ENCODE measurements at regions not wholly inside any gene's neighbourhood (a gene's known extent, or its start where the extent isn't known, plus 50 kb on each side); places are given as distances from the start of the nearest gene placed in this dataset.

DNA sequence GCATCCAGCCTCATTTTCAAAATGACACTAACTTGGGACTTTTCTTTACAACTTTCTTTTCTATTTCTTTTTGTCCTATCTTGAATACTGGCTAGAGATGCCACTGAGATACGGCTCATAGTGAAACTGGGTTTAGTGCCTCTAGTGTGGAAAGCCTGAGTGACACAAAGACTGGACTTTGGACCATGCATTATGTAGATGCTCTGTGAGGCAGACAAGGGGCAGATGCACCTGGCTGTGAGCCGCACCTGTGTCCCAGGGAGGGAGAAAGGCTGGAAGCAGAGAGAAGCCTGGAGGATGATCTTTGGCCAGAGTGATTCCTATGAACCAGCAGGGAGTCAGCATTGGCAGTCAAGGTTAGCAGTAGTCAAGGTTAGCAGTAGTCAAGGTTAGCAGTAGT lies 852.3 kb upstream of the TMEM132C start:
- no peak for DNase-seq

DNA sequence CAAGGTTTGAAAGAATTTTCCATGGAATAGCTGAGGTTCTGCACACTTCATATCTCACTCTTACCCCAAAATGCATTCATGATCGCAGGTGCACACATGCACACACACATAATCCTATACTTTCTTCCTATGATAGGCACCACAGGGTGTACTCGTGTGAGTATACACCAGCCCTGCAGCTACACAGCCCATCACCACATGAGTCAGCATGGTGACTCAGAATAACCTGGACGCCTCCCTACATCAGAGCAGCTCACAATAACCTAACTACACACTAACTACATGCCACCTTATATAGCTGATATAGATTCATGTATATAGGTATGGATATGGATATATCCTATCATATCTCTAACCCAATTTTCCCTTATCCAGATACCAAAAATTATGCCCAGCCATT lies 850.2 kb upstream of the TMEM132C start:
- no peak for DNase-seq

- DNase-seq = no peak
These were observed 847.9 kb upstream of the TMEM132C start for GRCh38 chr12:127419111-127419510.

GRCh38 chr12:127421614-127422013 lies 845.4 kb upstream of the TMEM132C start:
- no peak for DNase-seq

DNA sequence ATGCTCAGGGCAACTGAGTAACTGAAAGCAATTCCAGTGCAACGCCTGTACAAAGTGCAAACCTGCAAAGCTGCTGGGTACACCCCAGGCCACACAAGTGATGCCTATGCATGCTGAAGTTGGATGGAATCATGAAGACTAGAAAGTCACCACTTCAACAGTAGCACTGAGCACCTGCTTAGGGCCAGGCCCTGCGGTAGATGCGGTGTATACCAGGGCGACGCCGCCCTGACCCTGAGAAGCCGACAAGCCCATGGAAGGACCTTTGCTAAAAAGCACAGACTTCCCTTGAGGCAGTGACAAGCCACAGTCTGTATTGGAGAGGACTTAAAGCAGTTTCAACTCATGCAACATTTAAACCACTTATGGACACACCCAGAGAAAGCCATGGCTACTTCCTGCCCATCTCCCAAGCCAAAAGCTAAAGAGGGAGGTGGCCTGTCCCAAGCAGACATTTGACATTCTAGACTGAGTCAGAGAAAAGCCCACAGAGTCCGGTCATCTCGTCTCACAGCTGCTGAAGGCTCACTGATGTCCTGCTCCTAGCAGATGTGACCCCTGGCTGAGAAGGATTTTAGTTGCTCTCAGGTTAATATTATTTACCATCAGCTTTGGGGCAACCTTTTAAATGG lies 843.9 kb upstream of the TMEM132C start:
- no peak for DNase-seq

DNA sequence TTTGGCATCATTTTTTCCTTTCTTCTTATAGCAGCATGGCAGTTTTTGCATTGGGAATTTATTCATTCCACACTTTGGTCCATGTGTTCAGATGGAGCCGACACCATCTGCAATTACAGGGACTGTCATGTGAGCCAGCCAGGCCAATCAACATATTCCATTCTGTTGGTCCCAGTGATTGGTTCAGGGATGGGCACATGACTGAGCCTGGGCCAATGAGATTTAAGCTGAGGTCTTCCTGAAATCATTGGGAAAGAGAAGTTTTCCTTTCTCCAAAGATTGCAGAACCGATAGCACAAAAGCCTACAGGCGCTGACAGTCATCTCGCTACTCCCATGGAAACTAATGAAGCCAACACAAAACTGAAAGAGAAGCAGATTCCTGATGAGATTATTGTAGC lies 841.5 kb upstream of the TMEM132C start:
- DNase-seq = no peak

DNA sequence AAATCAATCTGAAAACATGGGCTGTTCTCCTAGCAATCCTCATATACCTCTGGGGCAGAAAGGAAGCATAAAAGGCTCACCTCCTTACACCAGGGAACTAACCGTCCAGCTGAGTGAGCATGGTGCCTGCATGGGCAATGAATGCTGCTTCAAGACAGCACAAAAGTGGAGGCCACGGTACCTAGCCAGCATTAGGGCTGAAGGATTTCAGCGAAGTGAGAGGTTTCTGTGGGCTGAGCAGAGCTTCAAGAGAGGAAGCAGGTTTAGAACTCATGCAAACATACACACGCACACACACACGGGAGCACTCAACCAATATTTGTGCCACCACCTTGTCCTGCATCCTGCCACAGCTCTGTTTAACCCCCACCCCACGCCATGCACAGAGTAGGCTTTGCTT lies 838.5 kb upstream of the TMEM132C start:
- DNase-seq = no peak

- no peak for DNase-seq
These were observed 837.3 kb upstream of the TMEM132C start for GRCh38 chr12:127429551-127430285.

DNA sequence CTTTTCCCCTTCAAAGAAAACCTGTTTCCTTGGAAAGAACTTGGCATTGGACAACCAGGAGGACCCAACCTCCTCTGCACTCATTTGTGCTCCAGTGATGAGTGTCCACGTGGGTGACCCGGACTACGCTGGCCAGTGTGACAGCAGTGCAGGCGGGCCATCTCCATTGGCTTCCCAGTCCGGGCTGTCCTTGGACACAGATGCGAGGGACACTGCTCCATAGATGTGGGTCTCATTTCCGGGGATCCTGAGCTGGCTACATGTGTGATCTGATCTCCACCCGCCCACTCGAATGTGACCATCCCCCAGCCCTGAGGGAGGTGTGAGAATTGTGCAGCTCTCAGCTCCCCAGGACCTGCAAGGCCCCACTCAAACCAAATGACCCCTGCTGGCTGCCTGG lies 836.6 kb upstream of the TMEM132C start:
- DNase-seq = no peak

- DNase-seq = no peak
These were observed 835.8 kb upstream of the TMEM132C start for GRCh38 chr12:127431177-127431576.

DNA sequence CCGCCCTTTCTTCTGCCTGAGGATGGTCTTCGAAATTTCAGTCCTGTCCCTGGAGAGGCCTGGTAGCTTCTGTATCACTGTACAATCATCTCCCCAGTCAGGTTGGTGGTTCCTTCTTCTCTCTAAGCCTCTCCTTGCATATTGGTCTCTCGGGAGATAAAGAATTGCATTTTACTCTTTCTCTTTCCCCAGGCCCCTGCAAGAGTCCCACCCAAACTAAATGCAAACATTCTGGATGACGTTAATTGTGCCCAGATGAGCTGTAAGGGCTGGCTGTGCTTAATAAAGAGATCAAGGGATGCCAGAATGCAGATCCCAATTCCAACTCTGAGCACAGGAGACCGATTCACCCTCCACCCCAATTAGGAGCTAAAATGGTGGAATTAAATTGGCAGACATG lies 835.4 kb upstream of the TMEM132C start:
- DNase-seq = no peak

GRCh38 chr12:127435439-127435838 lies 831.5 kb upstream of the TMEM132C start:
- DNase-seq = no peak

DNA sequence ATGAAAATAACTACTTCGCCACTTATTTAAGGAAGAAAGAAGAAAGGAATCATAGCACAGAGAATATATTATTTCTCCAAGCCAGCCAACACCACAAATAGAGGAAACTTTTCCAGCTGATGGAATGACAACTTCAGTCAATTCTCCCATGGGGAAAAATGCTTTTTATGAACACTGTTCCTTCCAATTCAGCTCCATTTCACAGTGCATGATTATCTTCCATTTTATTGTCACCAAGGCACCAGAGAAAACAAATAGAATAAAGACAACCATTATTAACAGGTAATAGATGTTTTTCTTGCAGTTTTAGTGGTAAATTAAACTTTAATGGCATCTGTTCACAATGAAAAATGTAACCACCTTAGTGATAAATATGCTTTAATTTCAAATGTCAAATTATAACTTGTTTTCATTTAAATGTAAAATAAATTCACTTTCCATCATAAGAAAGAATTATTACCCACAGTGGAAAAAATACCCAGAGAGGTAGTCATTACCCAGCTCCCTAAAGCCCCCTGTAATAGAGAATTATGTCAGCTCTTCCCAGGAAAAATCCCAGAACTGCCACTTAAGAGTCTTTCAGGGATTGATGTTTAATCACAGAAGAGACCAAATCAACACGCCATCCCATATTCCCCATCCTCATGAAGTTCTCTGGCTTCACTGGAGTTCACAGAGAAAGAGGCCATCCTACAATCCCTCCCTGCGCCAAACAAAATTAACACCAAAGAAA lies 828.3 kb upstream of the TMEM132C start:
- DNase-seq = no peak

DNA sequence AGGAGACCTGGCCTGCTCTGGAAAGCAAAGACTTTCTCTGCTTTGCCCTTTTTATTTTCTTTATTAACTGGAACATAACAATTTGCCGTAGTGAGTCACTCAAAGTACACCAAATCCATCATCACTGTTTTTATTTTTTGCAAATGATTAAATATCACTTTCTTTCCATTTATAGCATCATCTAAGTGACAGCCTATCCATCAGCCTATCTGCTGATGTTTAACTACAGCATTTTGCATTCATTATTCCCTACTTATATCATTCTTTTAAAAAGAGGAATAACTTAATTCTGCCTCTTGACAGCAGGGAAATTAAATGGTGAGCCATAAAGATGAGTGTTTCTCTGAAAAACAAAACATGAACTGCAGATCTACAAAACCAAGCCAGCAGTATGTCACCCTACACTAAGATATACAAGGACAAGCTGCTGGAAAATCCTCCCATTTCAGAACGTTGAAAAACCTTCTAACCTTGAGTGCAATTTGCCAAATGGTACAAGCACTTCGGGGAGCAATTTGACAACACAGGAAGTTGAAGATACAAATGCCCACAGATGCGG lies 821.3 kb upstream of the TMEM132C start:
- no peak for DNase-seq

DNA sequence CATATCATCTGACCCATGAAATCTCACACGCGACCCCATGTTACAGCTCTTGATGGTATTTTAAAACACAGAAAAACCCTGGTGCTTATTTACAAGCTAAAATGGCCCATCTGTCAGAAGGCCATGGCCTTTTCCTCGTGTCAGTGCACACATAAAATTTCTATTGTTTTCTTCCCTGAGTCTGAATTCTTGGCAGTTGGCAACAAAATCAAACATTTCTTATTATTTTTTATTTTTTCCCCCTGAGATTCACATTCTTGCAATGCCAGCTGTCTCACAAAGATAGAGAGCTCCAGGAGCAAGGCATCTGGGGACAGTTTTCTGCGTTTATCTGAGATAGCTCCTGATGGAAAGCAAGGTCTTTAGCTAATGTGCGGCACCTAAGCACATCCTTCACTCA lies 818.1 kb upstream of the TMEM132C start:
- no peak for DNase-seq

- DNase-seq = no peak
These were observed 816.1 kb upstream of the TMEM132C start for GRCh38 chr12:127450826-127451225.

DNA sequence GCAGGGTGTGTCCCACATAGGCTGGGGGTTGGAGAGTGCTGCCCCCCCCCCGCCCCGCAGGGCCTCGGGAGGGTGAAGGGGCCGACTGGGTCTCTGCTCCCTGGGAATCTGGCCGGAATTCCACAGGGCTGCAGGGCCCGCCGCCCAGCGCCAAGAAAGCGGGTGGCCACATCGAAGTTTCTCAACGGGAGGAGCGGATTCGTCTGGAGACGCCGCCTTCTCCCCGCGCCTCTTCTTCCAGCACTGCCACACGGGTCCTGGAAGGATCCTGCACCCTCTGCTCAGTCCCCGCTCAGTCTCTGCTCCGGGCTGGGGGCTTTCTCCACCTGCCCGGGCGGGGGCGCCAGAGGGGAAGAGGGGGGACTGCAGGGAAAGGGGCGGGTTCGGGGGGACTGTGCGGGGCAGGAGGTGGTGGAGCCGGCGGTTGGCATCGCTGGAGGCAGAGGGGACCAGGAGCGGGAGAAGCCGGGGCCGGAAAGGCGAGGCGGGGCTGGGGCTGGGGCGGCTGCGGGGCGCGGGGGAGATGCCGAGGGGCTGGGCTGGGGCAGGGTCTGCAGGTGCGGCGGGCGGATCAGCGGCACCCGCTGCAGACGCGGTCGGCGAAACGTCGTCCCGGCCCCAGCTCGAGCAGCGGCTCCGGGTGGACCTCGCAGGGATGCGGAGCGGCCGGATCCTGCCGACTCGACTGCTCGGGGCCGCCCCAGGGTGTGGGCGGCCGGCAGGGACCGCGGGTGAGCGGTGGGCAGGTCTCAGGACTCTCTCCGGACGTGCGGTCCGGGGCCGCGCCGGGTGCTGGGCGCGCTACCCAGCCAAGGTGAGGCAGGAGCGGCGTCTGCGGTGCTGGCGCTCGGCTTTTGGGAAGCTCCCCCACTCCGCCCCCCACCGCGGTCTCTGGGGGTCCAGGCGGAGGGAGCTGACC lies 811.4 kb upstream of the TMEM132C start:
- no peak for DNase-seq

DNA sequence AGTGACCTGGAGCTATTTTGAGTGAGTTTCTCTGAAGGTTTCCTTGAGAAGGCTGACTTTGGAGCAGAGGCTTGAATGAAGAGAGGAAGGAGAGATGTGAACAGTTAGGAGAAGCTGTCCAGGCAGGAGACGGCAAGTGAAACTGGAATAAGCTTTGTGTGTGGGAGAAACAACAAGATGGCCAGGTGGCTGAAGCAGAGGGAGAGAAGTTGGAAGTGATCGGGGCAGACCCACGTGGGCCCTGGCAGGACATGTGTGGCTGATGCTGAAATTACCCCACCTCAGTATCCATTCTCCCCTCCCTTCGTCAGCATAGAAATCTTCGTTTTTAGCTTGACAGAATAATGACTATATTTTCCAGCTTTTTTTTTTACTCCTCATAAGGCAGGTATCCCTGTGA lies 809.2 kb upstream of the TMEM132C start:
- DNase-seq = peak in 1 of 2 experiments; percentile 44

- no peak for DNase-seq
These were observed 807.8 kb upstream of the TMEM132C start for GRCh38 chr12:127459166-127459565.

GRCh38 chr12:127459687-127460086 lies 807.3 kb upstream of the TMEM132C start:
- no peak for DNase-seq

DNA sequence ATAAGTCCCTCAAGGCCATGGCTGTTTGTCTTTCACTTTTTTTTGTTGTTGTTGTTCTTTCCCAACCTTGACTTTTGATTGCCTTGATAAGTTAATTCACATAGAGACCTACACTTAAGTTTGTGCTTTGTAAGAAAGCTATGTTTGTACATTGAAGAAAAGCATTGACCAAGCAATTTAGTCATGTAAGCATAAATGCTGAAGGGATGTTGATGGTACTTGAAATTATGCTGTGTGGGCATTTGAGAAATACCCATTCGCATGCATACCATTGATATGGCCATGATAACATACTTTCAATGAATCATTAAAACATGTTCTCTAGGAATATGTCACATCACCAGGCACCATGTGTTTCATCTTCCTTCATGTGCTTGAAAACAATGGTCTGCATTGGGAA lies 803.7 kb upstream of the TMEM132C start:
- DNase-seq = no peak

DNA sequence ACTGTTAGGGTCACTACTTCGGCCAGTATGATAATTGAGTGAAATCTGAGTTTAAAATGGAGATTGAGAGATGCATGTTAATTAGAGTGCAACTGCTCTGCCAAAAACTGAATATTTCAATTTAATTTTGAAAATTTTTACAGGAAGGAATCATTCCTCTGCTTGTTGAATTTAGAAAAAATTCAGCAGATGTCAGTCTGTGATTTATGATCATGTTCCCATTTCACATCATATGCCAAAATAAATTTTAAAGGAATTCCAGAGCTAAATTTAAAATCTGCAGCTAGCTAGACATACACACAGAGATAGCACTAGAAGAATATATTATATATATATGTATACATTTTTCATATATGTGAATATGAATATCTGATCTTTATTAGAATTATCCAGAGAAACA lies 797.6 kb upstream of the TMEM132C start:
- DNase-seq = no peak

DNA sequence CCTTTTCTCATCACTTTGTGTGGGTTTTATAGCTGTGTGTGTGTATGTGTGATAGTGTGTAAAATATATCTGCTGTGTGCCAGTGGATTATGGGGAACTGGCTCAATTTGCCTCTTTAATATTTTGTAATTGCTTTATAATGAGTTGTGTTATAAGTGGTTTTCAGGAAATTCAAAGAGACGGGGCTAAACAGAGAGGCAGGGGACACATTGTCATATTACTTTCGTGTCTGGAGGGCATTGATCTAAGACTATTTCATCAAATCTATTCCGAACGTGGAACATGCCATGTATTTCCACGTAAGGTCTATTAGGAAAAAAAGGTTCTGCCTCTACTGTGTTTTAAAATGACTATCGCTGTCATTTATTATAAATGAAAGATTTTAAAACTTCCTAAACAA lies 793.2 kb upstream of the TMEM132C start:
- no peak for DNase-seq
